Heart left ventricle (tissue), 16 donors: ENCODE measurements at regions not wholly inside any gene's neighbourhood (a gene's known extent, or its start where the extent isn't known, plus 50 kb on each side); places are given as distances from the start of the nearest gene placed in this dataset.

ENCODE experiments used
- ATAC-seq, 4 donors: fragments of 200-7000 bp; cut with Tn5 transposase; one replicate each; pipeline ENCODE4 v1.9.1; 2020 to 2022; ENCODE audit warnings: moderate library complexity in 4 of 4, mild to moderate bottlenecking in 3 of 4, moderate number of reproducible peaks in 1 of 4
- DNase-seq, 5 donors: peaks; one replicate each; pipeline ENCODE4 v3.0.0-alpha.2; 2020
- H3K27ac ChIP-seq, 12 donors: fragments of 200-600 bp; sonication (generic) in 4 of 12; one replicate each; pipeline versions ENCODE4 v1.5.0 to v1.8.0; 2016 to 2022; ENCODE audit warnings: mild to moderate bottlenecking in 2 of 12
- H3K27me3 ChIP-seq, 9 donors: fragments of 200-600 bp; sonication (generic) in 2 of 9; one replicate each; pipeline versions ENCODE4 v1.5.1 to v1.8.0; 2016 to 2022; ENCODE audit warnings: mild to moderate bottlenecking in 3 of 9
- H3K36me3 ChIP-seq, 9 donors: fragments of 200-600 bp; sonication (generic) in 2 of 9; one replicate each; pipeline versions ENCODE4 v1.5.0 to v1.8.0; 2018 to 2022; ENCODE audit warnings: mild to moderate bottlenecking in 2 of 9
- H3K4me1 ChIP-seq, 12 donors: fragments of 200-600 bp; sonication (generic) in 4 of 12; one replicate each; pipeline versions ENCODE4 v1.5.0 to v1.8.0; 2016 to 2022; ENCODE audit warnings: mild to moderate bottlenecking in 3 of 12
- H3K4me3 ChIP-seq, 12 donors: fragments of 200-600 bp; sonication (generic) in 4 of 12; one replicate each; pipeline versions ENCODE4 v1.5.0 to v1.8.0; 2017 to 2022; ENCODE audit warnings: mild to moderate bottlenecking in 9 of 12, moderate library complexity in 4 of 12
- H3K9me3 ChIP-seq, 12 donors: fragments of 200-600 bp; sonication (generic) in 4 of 12; one replicate each; pipeline versions ENCODE4 v1.5.0 to v1.8.0; 2016 to 2022; ENCODE audit warnings: mild to moderate bottlenecking in 1 of 12
- POLR2A ChIP-seq, 2 donors: fragments of 450-650 bp; IDR thresholded peaks; one replicate each; pipeline ENCODE4 v1.6.1; 2017; ENCODE audit warnings: antibody characterized with exemption in 2 of 2, mild to moderate bottlenecking in 2 of 2, moderate library complexity in 2 of 2
- WGBS, 4 donors: extraction: QIAGEN DNeasy Blood & Tissue Kit in 2 of 4; methylation state at CpG; one replicate each; pipeline versions ENCODE4 v1.1.5 to v1.1.7; 2013 to 2018; 5-methylcytosine and 5-hydroxymethylcytosine counted together
- intact Hi-C, 10 donors: fragments of 100-400 bp; cut with DNase I; formaldehyde crosslinking; loops; one replicate each; pipeline versions ENCODE4 v1.11.1 to v1.14.2; 2022
- TF ChIP-seq, protein P1 (sequence below), 12 donors: fragments of 200-600 bp; sonication (generic) in 4 of 12; IDR thresholded peaks; one replicate each; pipeline versions ENCODE4 v1.5.0 to v1.8.0; 2018 to 2022; ENCODE audit warnings: antibody characterized with exemption in 12 of 12, mild to moderate bottlenecking in 5 of 12
- donor health status: ischemic (EF 13 %, LVEDD 7.1; RV severe dilation, severe dysfunction).
- donor health status: healthy with polysubstance abuse.
- donor health status: DM: no; HTN: yes; CAD: no.
- donor health status: DM: no; HTN: no; CAD: no.
- donor health status: ischemic (EF 25% LVEDD 6.9; RV normal size, moderate dysfunction).
- donor health status: ischemic (EF 25% LVEDD 5.7; RV mildly dilated, moderate dysfunction).
- donor health status: healthy.
- donor health status: DM: yes; HTN: yes; CAD: no.
- donor health status: ischemic (EF 35%, LVEDD 5.7; RV mildly dilated, moderate dysfunction).
- donor health status: nonischemic (EF 11% LVEDD 7.7; RV severe dilation, severe dysfunction).
- donor health status: DM: yes; HTN: yes; CAD: no.
- donor health status: PGD.
- donor health status: ischemic (EF 29% LVEDD 5.4; RV normal size, mild dysfunction).
- donor health status: nonischemic (EF 23%, LVEDD 6.1; RV moderate dilation, normal function).

DNA sequence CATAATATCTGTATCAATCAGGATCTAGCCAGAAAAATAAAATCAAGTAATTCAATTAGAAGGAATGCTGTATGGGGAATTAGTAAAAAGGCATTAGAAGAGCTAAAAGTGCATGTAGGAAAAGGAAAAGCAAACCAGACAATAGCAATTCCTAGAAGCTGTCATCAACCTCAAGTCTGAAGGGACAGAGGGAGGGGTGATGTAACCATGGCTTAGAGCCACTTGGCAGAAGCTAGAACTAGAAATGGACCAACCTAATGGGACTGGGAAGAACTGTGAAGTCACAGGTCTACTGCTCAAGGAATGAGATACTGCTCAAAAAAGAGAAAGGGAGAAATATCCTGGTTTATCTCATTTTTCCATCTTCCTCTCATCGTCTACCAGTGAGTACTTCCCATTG is 590.7 kb upstream of the SGO1 start:
- Histone ChIP-seq H3K36me3 (no peaks in the 10 kb centered on the region), H3K4me1 (no peaks in the 10 kb centered on the region), H3K27me3 (no peaks in the 10 kb centered on the region), H3K4me3 (no peak overlapping the region), H3K27ac (no peak overlapping the region), H3K9me3 (peaks cover 0 to 13% (median 0%) of the 10 kb centered on the region in 12 donors)
- TF ChIP-seq, protein P1, sequence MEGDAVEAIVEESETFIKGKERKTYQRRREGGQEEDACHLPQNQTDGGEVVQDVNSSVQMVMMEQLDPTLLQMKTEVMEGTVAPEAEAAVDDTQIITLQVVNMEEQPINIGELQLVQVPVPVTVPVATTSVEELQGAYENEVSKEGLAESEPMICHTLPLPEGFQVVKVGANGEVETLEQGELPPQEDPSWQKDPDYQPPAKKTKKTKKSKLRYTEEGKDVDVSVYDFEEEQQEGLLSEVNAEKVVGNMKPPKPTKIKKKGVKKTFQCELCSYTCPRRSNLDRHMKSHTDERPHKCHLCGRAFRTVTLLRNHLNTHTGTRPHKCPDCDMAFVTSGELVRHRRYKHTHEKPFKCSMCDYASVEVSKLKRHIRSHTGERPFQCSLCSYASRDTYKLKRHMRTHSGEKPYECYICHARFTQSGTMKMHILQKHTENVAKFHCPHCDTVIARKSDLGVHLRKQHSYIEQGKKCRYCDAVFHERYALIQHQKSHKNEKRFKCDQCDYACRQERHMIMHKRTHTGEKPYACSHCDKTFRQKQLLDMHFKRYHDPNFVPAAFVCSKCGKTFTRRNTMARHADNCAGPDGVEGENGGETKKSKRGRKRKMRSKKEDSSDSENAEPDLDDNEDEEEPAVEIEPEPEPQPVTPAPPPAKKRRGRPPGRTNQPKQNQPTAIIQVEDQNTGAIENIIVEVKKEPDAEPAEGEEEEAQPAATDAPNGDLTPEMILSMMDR (IDR thresholded peaks at IDR 0.05): no peak
- no peak for TF ChIP-seq POLR2A (IDR thresholded peaks at IDR 0.05)
- intact Hi-C loops: no loop called here
- WGBS, 4 donors: 24 to 38% (median 29%) methylated on average over 1 of the region's 1 CpG
- peak in 1 of 4 donors; percentile 41 for ATAC-seq
- DNase-seq: no peak

DNA sequence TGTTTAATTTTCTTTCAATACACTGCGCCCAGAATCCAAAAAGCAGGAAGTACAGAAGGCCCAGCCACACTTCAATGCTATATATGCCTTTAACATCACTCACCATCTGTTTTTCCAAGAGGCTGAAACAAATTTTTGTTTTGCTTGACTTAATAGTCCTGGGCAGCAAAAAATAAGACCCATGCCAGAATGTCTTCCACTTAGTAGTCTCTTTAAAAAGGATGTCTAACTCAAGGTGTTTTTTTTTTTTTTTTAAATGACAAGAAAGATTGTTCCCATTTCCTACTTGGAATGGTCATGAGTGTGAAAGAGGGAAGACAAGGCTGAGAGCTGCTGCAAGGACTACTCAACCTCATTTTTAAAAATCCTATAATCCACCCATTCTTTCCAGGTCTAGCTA is 590.3 kb upstream of the SGO1 start:
- H3K27me3 ChIP-seq: no peaks in the 10 kb centered on the region
- intact Hi-C loops: no loop called here
- TF ChIP-seq, protein P1 (IDR thresholded peaks at IDR 0.05): no peak
- TF ChIP-seq POLR2A (IDR thresholded peaks at IDR 0.05): no peak
- peaks cover 0 to 13% (median 0%) of the 10 kb centered on the region in 12 donors for H3K9me3 ChIP-seq
- 0 to 27% (median 0%) methylated on average over 1 of the region's 1 CpG for WGBS, 4 donors
- no peaks in the 10 kb centered on the region for H3K36me3 ChIP-seq
- DNase-seq: no peak
- H3K27ac ChIP-seq: no peak overlapping the region
- H3K4me3 ChIP-seq: no peak overlapping the region
- no peaks in the 10 kb centered on the region for H3K4me1 ChIP-seq
- no peak for ATAC-seq

- H3K27me3 ChIP-seq: no peaks in the 10 kb centered on the region
- no peaks in the 10 kb centered on the region for H3K36me3 ChIP-seq
- intact Hi-C loops: no loop called here
- WGBS, 4 donors: 80 to 90% (median 85%) methylated on average over 5 of the region's 5 CpGs
- TF ChIP-seq POLR2A (IDR thresholded peaks at IDR 0.05): no peak
- TF ChIP-seq, protein P1 (IDR thresholded peaks at IDR 0.05): no peak
- H3K9me3 ChIP-seq: peaks cover 0 to 13% (median 0%) of the 10 kb centered on the region in 12 donors
- DNase-seq: no peak
- H3K4me3 ChIP-seq: no peak overlapping the region
- ATAC-seq: no peak
- no peak overlapping the region for H3K27ac ChIP-seq
- H3K4me1 ChIP-seq: no peaks in the 10 kb centered on the region
These were observed 587.4 kb upstream of the SGO1 start for GRCh38 chr3:20773320-20773984.

- Histone ChIP-seq H3K27ac (no peak overlapping the region), H3K4me1 (no peaks in the 10 kb centered on the region), H3K4me3 (no peak overlapping the region), H3K9me3 (peaks cover 0 to 13% (median under 1%) of the 10 kb centered on the region in 12 donors), H3K27me3 (no peaks in the 10 kb centered on the region), H3K36me3 (no peaks in the 10 kb centered on the region)
- intact Hi-C loops: no loop called here
- TF ChIP-seq POLR2A (IDR thresholded peaks at IDR 0.05): no peak
- TF ChIP-seq, protein P1 (IDR thresholded peaks at IDR 0.05): no peak
- DNase-seq: no peak
- ATAC-seq: no peak
These were observed 586.9 kb upstream of the SGO1 start for GRCh38 chr3:20772869-20773268.
